HG02798 (cell line): ENCODE measurements at regions not wholly inside any gene's neighbourhood (a gene's known extent, or its start where the extent isn't known, plus 50 kb on each side); places are given as distances from the start of the nearest gene placed in this dataset.

Experiments used
- ATAC-seq: cut with Tn5 transposase; IDR thresholded peaks from one replicate; pipeline ENCODE4 v1.9.1; 2021; ENCODE audit warnings: mild to moderate bottlenecking; ENCODE audit not compliant: unreplicated experiment, poor library complexity

DNA sequence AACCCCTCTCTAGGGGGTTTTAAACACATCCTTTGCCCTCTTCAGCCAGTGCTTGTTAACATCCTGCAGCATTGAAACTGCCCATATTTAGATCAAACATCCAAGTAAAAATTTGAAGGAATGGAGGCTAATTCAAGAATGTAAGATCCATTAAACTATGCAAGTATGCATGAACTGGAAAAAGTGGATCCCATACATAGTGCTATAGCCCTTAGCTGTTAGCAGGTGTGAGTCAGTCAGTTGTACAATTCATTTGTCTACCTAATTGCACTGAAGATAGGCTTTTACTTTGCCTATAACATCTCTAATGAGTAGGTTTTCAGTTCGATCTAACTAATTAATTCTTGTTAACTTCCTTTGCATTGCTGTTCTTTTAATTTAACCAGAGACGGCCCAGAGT, 270.9 kb downstream of the LMO4 start:
- ATAC-seq, result no peak

DNA sequence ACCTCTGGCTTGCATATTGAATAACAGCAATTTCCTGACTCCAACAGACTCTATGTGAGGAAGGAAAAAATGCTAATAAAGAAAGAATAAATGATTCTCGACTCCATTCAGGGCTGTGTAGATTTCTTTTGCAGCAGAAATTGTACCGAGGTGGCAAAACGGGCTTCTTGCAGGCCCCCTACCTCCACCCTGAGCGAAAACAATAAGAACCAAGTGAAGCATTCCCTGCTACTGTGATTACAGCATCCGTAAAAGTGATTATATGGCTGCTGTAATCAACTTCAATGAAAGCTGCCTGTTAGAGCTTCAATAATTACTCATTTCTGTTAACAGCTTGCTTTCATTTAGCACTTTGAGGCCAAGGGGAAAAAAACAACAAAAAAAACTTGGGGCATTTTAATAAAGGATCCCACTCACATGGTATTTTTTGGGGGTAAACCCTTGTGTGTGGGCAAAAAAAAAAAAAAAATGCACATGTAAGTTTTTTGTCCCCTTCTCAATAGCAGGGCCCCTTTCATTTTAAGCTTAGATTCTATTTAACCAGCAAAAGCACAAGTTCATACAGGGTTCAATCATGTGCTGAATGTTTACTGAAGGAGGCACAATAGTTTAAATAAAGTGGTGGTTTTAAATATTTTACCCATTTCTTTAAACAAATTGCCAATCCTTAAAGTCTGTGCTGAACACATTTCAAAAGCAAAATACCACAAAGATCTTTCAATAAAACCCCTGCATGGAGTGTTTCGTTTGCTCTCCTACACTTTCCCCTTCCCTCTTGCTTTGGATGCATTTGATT, 271.6 kb downstream of the LMO4 start:
- ATAC-seq, result no peak

DNA sequence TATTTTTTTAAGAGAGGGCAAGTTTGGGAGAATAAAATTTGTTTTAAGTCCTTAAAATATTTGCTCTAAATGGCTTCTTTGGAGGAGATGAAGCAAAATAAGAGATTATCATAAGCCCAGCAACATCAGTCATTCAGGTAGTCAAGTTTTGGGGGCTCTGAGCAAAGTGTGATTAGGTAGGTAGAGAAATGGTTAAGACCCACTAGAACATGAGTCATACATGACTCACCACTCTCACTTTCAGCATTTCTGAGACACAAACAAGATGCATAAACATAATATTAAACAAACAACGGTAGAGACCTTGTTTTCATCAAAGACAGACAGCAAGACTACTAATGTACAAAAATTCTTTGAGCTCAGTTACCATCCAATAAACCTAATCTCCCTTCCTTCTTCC, 272.2 kb downstream of the LMO4 start:
- ATAC-seq, result no peak

DNA sequence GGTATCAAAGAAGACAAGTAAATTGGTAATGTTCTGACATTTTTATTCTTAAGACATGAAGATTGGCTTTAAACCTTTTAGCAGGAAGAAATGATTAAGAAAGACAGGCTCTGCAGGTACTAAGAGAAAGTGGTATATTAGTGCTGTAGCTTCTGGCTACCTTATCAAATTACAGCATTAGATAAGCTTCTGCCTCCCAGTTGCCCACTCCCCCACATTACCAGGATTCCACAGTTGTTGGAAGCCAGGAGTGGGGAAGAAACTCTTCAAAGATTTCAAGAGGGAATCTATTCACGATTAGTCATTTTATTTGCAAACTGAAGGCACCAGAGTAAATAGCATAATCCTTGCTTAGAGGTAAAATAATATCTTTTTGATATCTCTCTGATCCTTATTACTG, 274.9 kb downstream of the LMO4 start:
- no peak for ATAC-seq

DNA sequence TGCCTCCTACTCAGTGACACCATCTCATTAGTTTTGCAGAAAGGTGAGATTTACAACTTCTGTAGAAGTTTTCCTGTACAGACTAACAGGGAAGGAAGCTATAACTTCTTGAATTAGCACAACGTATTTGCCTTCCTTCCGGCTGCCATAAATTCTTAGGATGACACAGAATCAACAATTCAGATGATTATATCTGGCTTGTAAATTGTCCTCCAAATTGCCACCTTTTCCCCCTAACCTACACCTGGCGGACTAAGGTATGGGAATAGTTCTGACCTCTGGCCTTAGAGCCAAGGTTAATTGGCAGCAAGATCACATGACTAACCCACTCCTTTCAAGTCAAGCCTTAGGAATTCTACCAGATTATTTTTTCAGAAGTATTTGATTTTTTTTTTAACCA, 284.3 kb downstream of the LMO4 start:
- no peak for ATAC-seq

DNA sequence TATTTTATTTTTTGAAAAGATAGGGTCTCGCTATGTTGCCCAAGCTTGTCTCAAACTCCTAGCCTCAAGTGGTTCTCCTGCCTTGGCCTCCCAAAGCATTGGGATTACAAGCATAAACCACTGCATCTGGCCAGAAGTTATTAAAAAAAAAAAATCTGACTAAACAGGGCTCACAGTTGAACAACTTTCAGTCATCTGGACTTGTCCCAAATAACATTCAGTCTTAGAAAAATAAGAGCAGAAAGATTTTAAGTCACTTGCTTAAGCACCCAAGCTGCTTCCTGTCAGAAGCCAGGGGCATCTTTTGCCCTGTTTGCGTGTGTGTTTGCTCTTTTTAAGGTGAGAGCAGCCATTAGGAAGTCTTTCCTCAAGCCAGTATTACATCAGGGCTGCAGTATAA, 286.8 kb downstream of the LMO4 start:
- no peak for ATAC-seq

DNA sequence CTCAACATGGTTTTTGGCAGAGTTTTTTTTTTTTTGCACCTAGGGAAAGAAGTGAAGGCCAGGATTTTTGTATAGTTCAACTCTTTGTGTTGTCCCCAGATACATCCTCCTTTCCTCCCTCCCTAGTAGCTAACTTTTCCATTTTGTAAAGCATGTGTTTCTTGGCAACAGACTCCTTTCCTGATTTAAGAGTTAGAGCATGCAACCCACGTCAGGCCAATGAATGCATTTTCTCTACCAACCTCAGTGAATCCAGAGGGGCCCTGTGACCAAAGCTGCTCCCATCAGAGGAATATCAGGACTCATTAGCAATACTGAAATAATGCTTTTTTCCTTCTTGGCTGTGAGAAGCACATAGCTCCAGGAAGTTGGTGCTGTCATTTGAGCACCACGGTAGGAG, 287.2 kb downstream of the LMO4 start:
- ATAC-seq, result no peak

DNA sequence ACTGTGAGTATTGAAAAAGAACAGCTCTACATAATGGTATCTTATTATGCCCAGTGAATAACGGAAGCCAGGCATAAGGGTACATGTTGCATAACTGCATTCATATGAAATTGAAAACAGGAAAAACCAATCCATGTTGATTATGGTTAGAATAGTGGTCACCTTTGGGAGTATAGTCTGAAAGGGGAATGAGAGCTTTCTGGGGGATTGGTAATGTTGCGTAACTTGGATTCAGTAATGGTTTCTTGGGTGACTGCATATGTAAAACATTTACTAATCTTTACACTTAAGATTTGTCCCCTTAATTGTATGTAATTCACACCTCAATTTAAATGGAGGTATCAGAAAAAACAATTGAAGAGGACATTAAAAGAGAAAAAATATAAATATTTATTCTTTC, 292.1 kb downstream of the LMO4 start:
- ATAC-seq, result no peak

DNA sequence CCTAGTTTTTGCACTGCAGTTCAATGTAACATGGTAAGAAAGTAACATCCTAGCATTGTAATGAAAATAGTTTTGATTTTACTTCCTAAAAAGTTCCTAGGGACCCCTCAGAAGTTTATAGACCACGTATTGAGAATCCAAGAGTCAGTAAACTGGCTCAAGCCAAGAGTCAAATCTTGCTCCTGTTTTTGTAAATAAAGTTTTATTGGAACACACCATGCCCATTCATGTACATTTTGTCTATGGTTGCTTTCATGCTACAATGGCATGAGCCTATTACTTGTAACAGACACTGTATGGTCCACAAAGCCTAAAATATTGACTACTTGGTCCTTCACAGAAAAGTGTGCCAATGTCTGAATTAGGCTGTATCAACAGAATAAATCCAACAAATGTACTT, 301.0 kb downstream of the LMO4 start:
- no peak for ATAC-seq

DNA sequence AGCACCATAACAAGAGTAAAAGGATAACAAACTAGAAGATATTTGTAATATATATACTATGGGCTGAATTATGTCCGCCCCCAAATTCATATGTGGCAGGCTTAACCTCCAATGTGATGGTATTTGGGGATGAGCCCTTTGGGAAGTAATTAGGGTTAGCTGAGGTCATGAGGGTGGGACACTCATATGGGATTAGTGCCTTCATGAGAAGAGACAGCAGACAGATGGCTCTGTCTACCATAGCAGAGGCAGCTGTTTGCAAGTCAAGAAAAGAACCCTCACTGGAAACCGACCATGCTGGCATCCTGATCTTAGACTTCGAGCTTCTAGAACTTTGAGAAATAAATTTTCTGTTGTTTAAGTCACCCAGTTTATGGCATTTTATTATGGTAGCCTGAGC, 303.6 kb downstream of the LMO4 start:
- ATAC-seq, result no peak

DNA sequence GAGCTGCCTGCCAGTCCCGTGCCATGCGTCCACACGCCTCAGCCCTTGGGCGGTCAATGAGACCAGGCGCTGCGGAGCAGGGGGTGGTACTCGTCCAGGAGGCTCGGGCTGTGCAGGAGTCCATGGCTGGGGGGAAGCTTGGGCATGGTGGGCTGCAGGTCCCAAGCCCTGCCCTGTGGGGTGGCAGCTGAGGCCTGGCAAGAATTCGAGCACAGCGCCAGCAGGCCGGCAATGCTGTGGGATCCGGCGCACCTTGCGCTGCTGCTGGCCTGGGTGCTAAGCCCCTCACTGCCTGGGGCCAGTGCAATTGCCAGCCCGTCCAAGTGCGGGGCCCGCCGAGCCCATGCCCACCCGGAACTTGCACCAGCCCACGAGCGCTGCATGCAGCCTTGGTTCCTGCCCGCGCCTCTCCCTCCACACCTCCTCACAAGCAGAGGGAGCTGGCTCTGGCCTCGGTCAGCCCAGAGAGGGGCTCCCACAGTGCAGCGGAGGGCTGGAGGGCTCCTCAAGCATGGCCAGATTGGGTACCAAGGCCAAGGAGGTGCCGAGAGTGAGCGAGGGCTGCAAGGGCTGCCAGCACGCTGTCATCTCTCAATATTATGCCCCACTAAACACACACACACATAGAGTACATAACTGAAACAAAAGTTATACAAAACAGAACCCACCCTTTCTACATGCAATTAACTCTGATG, 307.7 kb downstream of the LMO4 start:
- no peak for ATAC-seq

DNA sequence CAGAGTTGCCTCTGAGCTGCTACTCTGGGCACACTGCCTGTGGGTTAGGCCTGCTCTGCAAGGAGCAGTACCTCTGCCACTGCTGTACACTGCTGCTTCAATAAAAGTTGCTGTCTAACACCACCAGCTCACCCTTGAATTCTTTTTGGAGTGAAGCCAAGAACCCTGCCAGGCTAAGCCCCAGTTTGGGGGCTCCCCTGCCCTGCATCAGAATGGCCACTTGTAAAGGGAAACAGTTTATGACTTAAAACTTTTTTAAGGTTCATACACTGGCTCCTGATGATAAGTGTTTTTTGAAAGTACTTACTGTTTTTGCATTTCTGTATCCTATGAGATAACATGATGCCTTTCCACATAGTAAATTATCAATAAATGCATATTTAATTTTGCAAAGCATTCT, 310.0 kb downstream of the LMO4 start:
- ATAC-seq, result no peak

DNA sequence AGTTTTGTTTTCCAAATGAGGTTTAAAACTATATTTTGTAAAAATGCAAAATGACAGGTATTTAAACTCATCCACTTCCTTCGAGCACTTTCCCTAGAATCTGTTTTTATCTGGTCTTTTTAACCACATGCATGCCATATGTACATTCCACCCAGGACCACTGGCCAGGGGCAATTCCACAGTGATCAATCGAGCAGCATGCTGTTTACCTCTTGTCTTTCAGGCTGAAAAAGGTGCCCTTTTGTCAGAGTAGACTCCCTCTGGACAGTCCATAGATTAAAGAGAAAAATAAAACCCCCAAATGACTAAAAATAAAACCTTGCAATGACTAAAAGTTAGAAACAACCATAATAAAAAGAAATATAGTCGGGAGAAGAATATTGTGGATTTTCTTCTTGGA, 313.3 kb downstream of the LMO4 start:
- no peak for ATAC-seq

DNA sequence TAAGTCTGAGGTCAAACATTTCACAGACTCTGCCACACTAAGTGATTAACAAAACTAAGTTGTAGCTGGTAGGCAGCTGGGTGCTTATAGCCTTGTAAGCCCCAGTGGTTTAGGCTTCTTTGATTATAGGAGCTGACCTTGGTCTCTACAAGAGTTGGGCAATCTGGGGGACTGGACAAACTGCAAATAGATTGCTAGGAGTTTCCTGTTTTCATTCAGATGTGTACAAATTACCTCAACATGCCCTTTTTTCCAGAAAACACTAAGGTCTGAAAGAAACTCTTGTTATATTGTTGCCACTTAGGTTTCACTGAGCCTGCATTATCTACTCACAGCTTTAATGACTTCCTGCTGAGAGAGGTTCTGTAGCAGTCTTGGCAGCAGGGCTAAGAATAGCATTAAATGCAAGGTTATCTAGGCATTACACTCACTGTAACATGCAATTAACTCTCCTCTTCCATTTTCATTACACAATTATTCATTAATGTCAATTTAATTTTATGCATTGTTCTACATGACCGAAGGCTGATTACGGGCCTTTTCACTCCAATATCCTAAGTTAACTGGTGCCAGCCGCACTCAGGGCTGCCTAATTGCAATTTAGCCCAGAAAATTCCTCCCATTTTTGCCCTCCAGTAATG, 314.0 kb downstream of the LMO4 start:
- no peak for ATAC-seq

DNA sequence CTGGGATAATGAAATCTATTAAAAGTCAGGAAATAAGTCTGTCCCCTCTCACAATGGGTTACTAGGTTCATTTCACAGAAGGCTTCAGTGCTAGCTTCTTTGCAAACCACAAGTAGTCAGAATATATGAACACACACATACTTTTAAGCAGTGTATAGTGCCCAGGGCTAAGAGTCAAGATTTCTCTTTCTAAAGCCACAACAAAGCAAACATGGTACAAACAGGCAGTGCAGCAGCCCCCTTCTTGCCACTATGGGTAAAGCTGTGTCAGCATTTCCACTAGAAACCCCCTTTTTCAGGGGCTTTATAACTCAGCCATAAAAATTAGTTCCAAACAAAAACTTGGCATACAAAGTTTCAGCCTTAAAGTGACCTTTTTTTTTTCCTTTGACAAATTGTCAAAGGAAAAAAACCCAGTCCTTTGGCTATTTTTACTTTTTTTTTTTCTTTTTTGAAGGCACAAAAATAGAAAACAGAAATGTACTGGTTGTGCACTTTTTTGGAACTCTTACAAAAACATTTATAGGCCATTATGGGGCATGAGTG, 315.4 kb downstream of the LMO4 start:
- no peak for ATAC-seq

DNA sequence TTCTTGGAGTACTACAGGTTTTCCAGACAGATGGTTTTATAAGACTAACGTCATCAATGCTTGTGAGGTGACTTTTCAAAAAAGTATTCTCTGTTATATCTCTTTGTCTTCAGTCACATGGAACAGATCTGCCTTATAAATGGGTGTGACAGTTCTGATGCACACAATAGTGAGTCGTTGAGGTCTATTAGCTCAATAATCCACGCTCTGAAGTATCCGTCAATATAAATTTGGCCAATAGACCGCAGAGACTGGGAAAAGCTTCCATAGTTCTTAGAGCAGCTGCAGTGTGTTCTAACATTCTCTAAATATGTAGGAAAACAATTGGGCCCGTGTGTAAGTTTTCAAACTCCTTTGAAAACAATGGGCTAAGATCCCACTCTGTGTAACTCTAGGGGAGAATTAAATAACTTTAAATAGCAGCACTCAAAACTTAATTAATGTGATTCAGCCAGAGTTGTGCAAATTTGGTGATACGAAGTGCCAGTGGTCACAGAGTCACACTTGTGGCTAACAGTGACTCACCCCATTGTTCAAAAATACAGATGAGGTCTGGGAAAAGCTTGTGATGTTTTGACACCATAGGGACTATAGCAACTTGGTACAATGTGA, 316.0 kb downstream of the LMO4 start:
- ATAC-seq, result no peak

DNA sequence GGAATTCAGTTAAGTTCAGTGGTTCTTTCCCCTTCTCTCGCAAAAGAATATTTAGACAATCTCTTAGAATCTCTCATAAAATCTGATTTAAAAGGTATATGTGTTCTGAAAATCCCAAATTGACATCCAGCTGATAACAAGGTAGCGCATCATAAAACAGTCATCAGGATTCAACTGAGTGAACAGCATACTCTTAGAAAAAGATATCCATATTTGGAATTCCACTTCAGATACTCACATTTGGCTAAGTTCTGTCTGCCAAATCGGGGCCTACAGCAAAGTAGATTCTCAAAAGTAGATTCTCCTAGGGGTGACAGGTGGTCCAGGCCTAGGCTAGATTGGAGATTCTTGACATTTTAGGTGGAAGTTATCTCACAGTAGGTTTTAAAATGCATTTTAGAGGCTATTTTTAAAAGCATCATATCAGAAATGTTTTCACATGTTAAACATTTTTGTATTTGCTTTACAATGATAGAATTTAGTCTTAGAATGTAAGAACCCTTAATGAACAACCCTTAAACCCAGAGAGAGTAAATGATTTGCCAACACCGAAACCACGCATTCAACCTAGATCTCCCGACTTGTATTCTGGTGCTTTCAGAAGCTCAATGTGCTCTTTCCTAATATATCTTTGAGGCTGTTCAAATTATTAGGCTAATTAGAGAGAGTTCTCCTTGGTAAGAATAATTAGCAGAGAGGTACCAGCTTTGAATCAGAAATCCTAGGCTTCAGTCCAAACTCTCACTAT, 318.9 kb downstream of the LMO4 start:
- no peak for ATAC-seq

DNA sequence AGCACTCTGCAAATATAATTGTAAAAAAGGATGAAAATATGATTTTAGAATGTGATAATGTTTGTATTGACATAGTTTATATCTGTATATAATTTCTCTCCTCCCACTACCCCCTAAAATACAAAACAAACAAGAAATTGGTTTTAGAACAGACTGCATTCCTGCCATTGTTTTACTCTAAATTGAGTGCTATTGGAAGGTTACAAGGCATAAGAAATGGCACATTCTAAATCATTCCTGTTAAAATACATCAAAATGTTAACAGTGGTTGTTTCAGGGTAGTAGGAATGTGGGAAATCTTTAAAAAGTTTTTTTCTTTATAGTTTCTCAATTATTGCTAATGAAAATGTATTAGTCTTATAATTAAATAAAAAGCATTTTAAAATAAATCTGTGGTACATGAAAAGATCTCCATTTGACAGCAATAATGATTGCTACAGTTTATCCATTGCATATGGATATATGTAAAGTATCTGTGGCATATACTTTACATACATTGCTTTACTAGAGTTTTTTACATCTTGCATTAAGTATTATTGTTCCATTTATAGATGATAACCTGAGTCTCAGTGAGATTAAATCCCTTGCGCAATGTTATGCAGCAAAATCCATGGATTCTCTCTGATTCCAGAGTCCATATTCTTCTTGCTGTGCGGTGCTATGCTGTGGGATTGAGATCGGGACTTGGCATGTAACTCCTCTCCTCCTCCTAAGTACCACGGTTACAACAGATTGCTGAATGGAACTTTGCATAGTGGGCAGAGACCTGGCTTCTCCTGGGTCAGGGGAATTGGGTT, 319.8 kb downstream of the LMO4 start:
- ATAC-seq, result no peak

DNA sequence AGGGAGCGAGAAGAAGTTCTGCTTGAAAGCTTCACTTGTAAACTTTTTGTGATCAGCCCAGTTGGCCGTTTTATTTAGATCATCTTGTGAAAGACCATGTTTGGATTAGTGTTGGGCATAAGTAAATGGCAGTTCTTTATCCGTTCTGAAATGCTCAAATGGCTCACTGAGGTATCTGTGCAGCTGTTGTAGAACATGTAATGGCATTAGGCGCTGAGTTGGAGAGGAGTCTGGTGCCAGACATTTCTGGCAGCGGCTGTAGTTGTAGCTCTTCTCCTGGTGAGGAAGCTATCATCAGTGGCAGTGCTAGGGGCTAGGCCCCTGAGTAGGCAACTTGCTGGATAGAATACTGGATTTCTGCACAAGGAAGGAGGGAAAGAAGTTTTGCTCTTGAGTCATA, 321.6 kb downstream of the LMO4 start:
- no peak for ATAC-seq
